ENCODE measurements at regions not wholly inside any gene's neighbourhood (a gene's known extent, or its start where the extent isn't known, plus 50 kb on each side); places are given as distances from the start of the nearest gene placed in this dataset.

GRCh38 chrX:10722851-10723250, 102.5 kb upstream of the MID1 start:
- TF ChIP-seq CTCF (IDR thresholded peaks at IDR 0.05) (peak; percentile 76), POLR2AphosphoS5 (IDR thresholded peaks at IDR 0.05; ENCODE audit: low read depth, low read length) (no peak), REST (IDR thresholded peaks at IDR 0.05; ENCODE audit: insufficient read depth in 1 of 2, low read depth in 2 of 2, low read length in 1 of 2) (no peak), SIN3A (IDR thresholded peaks at IDR 0.05; ENCODE audit: borderline replicate concordance, insufficient read depth, low read depth, low read length) (no peak), TCF7L2 (IDR thresholded peaks at IDR 0.05; ENCODE audit: low read depth, low read length) (no peak)

All from Panc1 (cell line).